ENCODE measurements at regions not wholly inside any gene's neighbourhood (a gene's known extent, or its start where the extent isn't known, plus 50 kb on each side); places are given as distances from the start of the nearest gene placed in this dataset.

DNA sequence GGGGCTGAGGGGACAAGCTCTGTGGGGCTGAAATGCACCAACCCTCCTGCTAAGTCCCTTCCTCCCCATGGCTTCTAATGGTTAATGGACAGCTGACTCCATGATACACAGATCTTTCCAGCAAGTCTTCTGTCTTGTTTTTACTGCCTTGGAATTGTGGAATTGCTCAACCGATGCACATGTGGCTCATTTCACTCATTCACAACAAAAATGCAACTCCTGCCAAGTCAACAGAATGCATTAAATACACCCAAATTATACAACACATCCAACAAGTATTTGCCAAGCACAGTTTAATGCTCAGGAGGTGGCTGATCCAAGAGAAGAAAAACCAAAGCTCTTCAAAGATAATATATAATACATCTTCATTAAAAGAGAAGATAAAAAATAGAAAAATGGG, 61.9 kb upstream of the PAGE4 start (continued):
- TF ChIP-seq NRF1 (IDR thresholded peaks at IDR 0.05; ENCODE audit: low read depth, low read length) (no peak), SP2 (IDR thresholded peaks at IDR 0.05; ENCODE audit: low read length) (no peak), YY1 (IDR thresholded peaks at IDR 0.05; ENCODE audit: low read depth, low read length) (no peak), SIX5 (IDR thresholded peaks at IDR 0.05; ENCODE audit: low read depth, low read length) (no peak)

Measured in H1 (cell line).